ENCODE measurements at regions not wholly inside any gene's neighbourhood (a gene's known extent, or its start where the extent isn't known, plus 50 kb on each side); places are given as distances from the start of the nearest gene placed in this dataset.
"Not testable (repeated sequence)": the region's sequence is repeated elsewhere in the genome, so short reads cannot be mapped to it uniquely, and the experiment has no call there.

GRCh38 chr3:89628856-89629670, 521.6 kb downstream of the EPHA3 start:
- no peak for DNase-seq (ENCODE audit: low spot score)

GRCh38 chr3:89635137-89635536, 527.7 kb downstream of the EPHA3 start:
- no peak for DNase-seq (ENCODE audit: low spot score)

- no peak for DNase-seq (ENCODE audit: low spot score)
Observed at GRCh38 chr3:89644716-89645115, 537.3 kb downstream of the EPHA3 start.

DNA sequence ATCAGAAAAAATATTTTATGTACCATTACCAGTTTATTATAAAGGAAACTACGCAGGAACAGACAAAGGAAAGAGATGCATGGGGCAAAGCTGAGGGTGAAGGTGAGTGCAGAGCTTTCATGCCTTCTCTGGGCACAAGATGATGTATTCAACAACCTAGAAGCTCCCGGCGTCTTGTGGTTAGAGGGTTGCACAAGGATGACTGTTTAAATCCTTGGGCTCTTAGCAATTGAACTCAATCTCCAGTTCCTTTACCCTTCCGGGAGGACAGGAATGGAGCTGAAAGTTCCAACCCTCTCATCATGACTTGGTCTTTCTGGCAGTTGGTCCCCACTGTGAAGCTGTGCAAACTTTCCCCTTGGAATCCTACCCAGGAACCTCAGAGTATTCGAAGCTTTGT, 542.0 kb downstream of the EPHA3 start:
- no peak for DNase-seq (ENCODE audit: low spot score)

DNA sequence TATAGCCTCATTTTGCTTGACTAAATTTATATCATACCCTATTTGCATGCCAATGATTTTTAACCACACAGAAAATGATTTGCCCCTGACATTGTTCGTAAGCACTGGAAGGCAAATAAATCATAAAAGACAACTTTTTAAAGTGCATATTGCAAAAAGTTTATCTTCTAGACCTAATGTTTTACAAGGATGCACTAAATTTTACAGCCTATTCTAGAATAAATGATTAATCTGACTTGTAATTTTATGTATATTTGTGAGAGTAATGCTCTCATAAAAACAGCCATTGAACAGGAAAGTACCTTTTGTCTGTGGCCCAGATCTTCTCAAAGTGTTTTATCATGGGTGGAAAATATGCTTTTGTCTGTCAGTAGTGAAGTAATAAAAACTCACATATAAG, 546.6 kb downstream of the EPHA3 start:
- DNase-seq (ENCODE audit: low spot score) = no peak

DNA sequence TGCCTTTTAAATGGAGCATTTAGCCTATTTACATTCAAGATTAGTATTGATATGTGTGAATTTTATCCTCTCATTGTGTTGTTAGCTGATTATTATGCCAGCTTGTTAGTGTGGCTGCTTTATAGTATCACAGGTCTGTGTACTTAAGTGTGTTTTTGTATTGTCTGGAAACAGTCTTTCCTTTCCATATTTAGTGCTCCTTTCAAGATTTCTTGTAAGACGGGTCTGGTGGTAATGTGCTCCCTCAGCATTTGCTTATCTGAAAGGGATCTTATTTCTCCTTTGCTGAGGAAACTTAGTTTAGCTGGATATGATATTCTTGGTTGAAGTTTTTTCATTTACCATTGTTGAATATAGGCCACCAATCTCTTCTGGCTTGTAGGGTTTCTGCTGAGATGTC, 549.0 kb downstream of the EPHA3 start:
- DNase-seq (ENCODE audit: low spot score) = no peak

GRCh38 chr3:89679686-89680085, 572.3 kb downstream of the EPHA3 start:
- no peak for DNase-seq (ENCODE audit: low spot score)

GRCh38 chr3:89682556-89682955, 575.1 kb downstream of the EPHA3 start:
- no peak for DNase-seq (ENCODE audit: low spot score)

DNA sequence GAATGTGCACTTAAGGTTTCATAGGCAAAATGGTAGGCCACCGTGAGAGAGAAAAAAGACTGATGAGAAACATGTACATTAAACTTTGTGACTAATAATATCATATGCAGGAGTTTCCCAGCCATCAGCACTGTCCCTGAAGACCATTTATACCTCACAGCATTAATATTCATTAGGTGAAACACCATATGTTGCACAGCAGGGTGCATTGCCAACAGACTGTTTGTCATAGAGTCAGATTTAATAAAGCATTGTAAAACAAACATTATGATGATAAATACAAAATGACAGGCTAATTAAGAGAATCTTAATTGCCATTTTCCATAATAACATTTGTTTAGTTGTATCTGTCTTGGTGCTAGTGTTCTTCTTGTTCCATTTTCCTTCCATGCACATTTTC, 578.3 kb downstream of the EPHA3 start:
- no peak for DNase-seq (ENCODE audit: low spot score)

DNA sequence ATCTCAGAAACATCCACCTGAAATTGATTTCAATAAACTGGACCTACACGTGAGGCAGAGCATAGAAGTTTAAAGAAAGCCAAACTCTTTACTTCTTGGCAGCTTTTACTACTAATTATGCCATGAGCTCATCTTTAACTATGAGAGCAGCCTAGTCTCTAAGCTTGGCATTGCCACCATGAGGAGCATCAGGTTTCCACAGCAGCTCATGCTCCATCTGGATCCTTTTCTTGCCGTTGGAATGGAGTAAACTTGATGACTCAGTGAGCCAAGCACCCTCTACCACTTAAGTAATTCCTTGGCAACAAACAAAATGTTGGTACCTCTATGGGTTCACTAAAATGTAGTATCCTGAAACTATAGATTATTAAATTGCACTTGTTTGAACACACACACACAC, 583.2 kb downstream of the EPHA3 start:
- DNase-seq (ENCODE audit: low spot score) = no peak

DNA sequence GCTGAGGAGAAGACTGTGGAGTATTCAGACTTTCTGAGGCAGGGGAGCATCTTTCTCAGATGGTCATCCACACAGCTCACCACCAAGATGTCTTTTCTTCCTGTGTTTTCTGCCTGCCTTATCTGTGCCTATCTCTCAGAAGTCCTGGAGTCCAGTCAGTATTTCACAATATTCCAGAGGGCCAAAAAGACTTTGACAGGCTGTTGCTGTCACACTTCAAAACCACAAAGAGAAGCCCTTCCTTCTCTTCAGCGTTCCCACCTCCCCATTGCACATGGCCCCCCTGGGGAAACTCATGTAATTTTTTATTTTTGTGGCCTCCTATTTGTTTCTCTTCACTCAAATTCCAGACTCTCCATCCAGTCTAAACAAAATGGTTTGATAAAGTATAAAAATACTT, 585.2 kb downstream of the EPHA3 start:
- DNase-seq (ENCODE audit: low spot score) = no peak

- DNase-seq (ENCODE audit: low spot score) = no peak
Observed at GRCh38 chr3:89697321-89697916, 590.0 kb downstream of the EPHA3 start.

GRCh38 chr3:89698208-89698830, 590.9 kb downstream of the EPHA3 start:
- DNase-seq (ENCODE audit: low spot score) = no peak

DNA sequence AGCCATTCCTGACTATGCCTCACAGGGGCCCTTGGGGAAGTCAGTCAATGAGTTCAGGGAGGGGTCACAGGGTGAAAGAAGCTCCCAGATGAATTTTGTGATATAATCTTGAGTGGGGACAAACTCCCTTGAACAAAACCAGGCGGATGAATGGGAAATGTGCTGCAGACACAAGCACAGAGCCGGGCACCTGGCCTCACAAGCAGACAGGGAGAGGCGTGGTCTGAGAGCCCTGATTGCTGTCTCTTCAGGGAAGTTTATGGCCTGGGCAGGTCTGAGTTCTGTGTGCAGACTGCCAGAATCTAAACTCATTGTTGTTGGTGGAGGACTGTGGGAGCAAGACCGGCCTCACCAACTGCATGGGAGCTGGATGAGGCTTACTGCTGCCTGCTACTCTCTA, 591.8 kb downstream of the EPHA3 start:
- no peak for DNase-seq (ENCODE audit: low spot score)

- no peak for DNase-seq (ENCODE audit: low spot score)
Observed at GRCh38 chr3:89699771-89700170, 592.4 kb downstream of the EPHA3 start.

GRCh38 chr3:89702404-89702803, 595.0 kb downstream of the EPHA3 start:
- DNase-seq (ENCODE audit: low spot score) = no peak

GRCh38 chr3:89713196-89713595, 605.8 kb downstream of the EPHA3 start:
- no peak for DNase-seq (ENCODE audit: low spot score)

DNA sequence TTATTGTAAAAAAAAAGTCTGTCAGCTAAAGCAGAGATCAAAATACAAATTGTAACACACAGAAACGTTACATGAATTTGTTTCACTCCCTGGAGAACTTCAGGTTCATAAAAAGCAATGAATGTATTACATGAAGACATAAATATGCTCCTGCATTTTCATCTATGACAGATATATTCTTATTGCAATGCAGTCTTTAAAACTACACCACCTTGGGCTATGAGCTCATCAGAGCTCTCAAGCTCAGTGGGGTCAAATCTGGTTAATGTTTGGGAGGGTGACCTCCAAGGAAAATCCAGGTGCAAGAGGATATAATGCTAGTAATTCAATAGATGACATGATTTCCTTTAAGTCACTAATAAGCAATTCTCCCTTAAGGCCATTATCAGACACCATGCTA, 606.8 kb downstream of the EPHA3 start:
- DNase-seq (ENCODE audit: low spot score) = no peak

- no peak for DNase-seq (ENCODE audit: low spot score)
Observed at GRCh38 chr3:89740080-89740880, 632.9 kb downstream of the EPHA3 start.

GRCh38 chr3:89740881-89741177, 633.4 kb downstream of the EPHA3 start:
- no peak for DNase-seq (ENCODE audit: low spot score)

- no peak for DNase-seq (ENCODE audit: low spot score)
Observed at GRCh38 chr3:89742546-89742945, 635.1 kb downstream of the EPHA3 start.

- not testable (repeated sequence) for DNase-seq (ENCODE audit: low spot score)
Observed at GRCh38 chr3:89747541-89748278, 640.3 kb downstream of the EPHA3 start.
